Naive thymus-derived CD4-positive, alpha-beta T cell (primary cell): ENCODE measurements at regions not wholly inside any gene's neighbourhood (a gene's known extent, or its start where the extent isn't known, plus 50 kb on each side); places are given as distances from the start of the nearest gene placed in this dataset.

ENCODE experiments used
- ATAC-seq: fragments of 150-1000 bp; cut with Tn5 transposase; 2 replicates; pipeline ENCODE4 v1.10.0; 2021; ENCODE audit warnings: mild to moderate bottlenecking, moderate library complexity
- CTCF ChIA-PET: fragments of 350-600 bp; sonication (Branson Sonifier 250); formaldehyde crosslinking; loops from one replicate; lab custom pipeline; 2021; ENCODE audit warnings: antibody characterized with exemption; lab: Charles Lee
- POLR2A ChIA-PET: fragments of 350-600 bp; sonication (Branson Sonifier 250); formaldehyde crosslinking; loops from one replicate; lab custom pipeline; 2021; ENCODE audit warnings: antibody characterized with exemption, inconsistent platforms; lab: Charles Lee
- DNase-seq, 9 donors: peaks; one replicate each; pipeline versions ENCODE4 v3.0.0 to v3.0.0-alpha.2; 2020 to 2022; ENCODE audit warnings: mixed read lengths in 1 of 9
- H3K27ac ChIP-seq: one replicate; pipeline ENCODE4 v1.7.0; 2013; ENCODE audit warnings: mild to moderate bottlenecking, low read depth, low read length, moderate library complexity
- H3K27me3 ChIP-seq, 2 donors: one replicate each; pipeline ENCODE4 v1.7.0; 2013; ENCODE audit warnings: low read length in 2 of 2, mild to moderate bottlenecking in 2 of 2, moderate library complexity in 2 of 2; ENCODE audit not compliant: control insufficient read depth in 2 of 2, insufficient read depth in 2 of 2
- H3K36me3 ChIP-seq, 3 experiments: 1 replicate in 2 of 3; 2 replicates in 1 of 3; pipeline ENCODE4 v1.7.0; 2013; ENCODE audit warnings: low read length in 3 of 3, mild to moderate bottlenecking in 3 of 3, moderate library complexity in 1 of 3; ENCODE audit not compliant: insufficient read depth in 3 of 3, control insufficient read depth in 2 of 3
- H3K4me1 ChIP-seq, 2 donors: one replicate each; pipeline ENCODE4 v1.7.0; 2013; ENCODE audit warnings: low read length in 2 of 2, mild to moderate bottlenecking in 2 of 2, moderate library complexity in 1 of 2; ENCODE audit not compliant: control insufficient read depth in 2 of 2, insufficient read depth in 2 of 2
- H3K4me3 ChIP-seq: 2 replicates; pipeline ENCODE4 v1.7.0; 2013; ENCODE audit warnings: mild to moderate bottlenecking, low read length
- H3K9me3 ChIP-seq, 3 experiments: 1 replicate in 2 of 3; 2 replicates in 1 of 3; pipeline ENCODE4 v1.7.0; 2013; ENCODE audit warnings: low read length in 3 of 3; ENCODE audit not compliant: control insufficient read depth in 2 of 3
- H3K27ac Mint-ChIP-seq, 9 donors: one replicate each; pipeline ENCODE4 v1.8.0; 2020 to 2022; ENCODE audit warnings: mixed read lengths in 9 of 9, mild to moderate bottlenecking in 8 of 9, moderate library complexity in 5 of 9, inconsistent platforms in 2 of 9
- H3K27me3 Mint-ChIP-seq, 5 donors: one replicate each; pipeline ENCODE4 v1.8.0; 2021 to 2022; ENCODE audit warnings: mixed read lengths in 5 of 5, mild to moderate bottlenecking in 1 of 5
- H3K36me3 Mint-ChIP-seq, 5 donors: one replicate each; pipeline ENCODE4 v1.8.0; 2020 to 2022; ENCODE audit warnings: mixed read lengths in 5 of 5, mild to moderate bottlenecking in 3 of 5, inconsistent platforms in 1 of 5
- H3K4me1 Mint-ChIP-seq, 7 donors: one replicate each; pipeline ENCODE4 v1.8.0; 2020 to 2022; ENCODE audit warnings: mixed read lengths in 7 of 7, mild to moderate bottlenecking in 3 of 7, inconsistent platforms in 1 of 7
- H3K4me3 Mint-ChIP-seq, 10 donors: one replicate each; pipeline ENCODE4 v1.8.0; 2020 to 2022; ENCODE audit warnings: mild to moderate bottlenecking in 10 of 10, mixed read lengths in 10 of 10, moderate library complexity in 6 of 10, inconsistent platforms in 2 of 10
- H3K9me3 Mint-ChIP-seq, 11 donors: one replicate each; pipeline ENCODE4 v1.8.0; 2020 to 2022; ENCODE audit warnings: mixed read lengths in 11 of 11, mild to moderate bottlenecking in 4 of 11, inconsistent platforms in 1 of 11, moderate library complexity in 1 of 11
- intact Hi-C, 2 donors: fragments of 100-400 bp; cut with micrococcal nuclease; formaldehyde crosslinking; loops; one replicate each; pipeline ENCODE4 v1.15.1; 2023

GRCh38 chr6:4449409-4449808, 314.0 kb upstream of the ECI2 start:
- Mint-ChIP-seq H3K4me3 (no peak overlapping the region), H3K4me1 (no peaks in the 10 kb centered on the region), H3K36me3 (peaks cover 0 to 3% (median 0%) of the 10 kb centered on the region in 5 donors), H3K27me3 (peaks cover 0 to 43% (median 38%) of the 10 kb centered on the region in 5 donors), H3K9me3 (peaks cover 0 to 21% (median 8%) of the 10 kb centered on the region in 11 donors), H3K27ac (no peak overlapping the region)
- no peak overlapping the region for H3K27ac ChIP-seq
- ChIA-PET POLR2A (no interaction called here), CTCF (no interaction called here)
- H3K4me3 ChIP-seq: no peak overlapping the region
- H3K4me1 ChIP-seq: no peaks in the 10 kb centered on the region
- H3K36me3 ChIP-seq: no peaks in the 10 kb centered on the region
- H3K27me3 ChIP-seq: no peaks in the 10 kb centered on the region
- intact Hi-C loops: no loop called here
- DNase-seq: no peak
- H3K9me3 ChIP-seq: no peaks in the 10 kb centered on the region
- ATAC-seq: no peak

- intact Hi-C loops: no loop called here
- CTCF ChIA-PET: no interaction called here
- no peak overlapping the region for H3K4me3 ChIP-seq
- POLR2A ChIA-PET: no interaction called here
- DNase-seq: no peak
- Mint-ChIP-seq H3K4me1 (no peaks in the 10 kb centered on the region), H3K4me3 (no peak overlapping the region), H3K27me3 (peaks cover 0 to 37% (median 37%) of the 10 kb centered on the region in 5 donors), H3K36me3 (peaks cover 0 to 3% (median 0%) of the 10 kb centered on the region in 5 donors), H3K27ac (no peak overlapping the region), H3K9me3 (peaks cover 0 to 21% (median 8%) of the 10 kb centered on the region in 11 donors)
- no peaks in the 10 kb centered on the region for H3K4me1 ChIP-seq
- no peaks in the 10 kb centered on the region for H3K27me3 ChIP-seq
- no peaks in the 10 kb centered on the region for H3K36me3 ChIP-seq
- no peak overlapping the region for H3K27ac ChIP-seq
- no peaks in the 10 kb centered on the region for H3K9me3 ChIP-seq
- no peak for ATAC-seq
These were observed 313.5 kb upstream of the ECI2 start for GRCh38 chr6:4448841-4449240.

GRCh38 chr6:4447639-4448330, 312.4 kb upstream of the ECI2 start:
- H3K36me3 Mint-ChIP-seq: peaks cover 0 to 3% (median 0%) of the 10 kb centered on the region in 5 donors
- ATAC-seq (no peak), DNase-seq (no peak)
- peaks cover 0 to 33% (median 32%) of the 10 kb centered on the region in 5 donors for H3K27me3 Mint-ChIP-seq
- Histone ChIP-seq H3K36me3 (no peaks in the 10 kb centered on the region), H3K4me3 (no peak overlapping the region), H3K4me1 (no peaks in the 10 kb centered on the region), H3K27me3 (no peaks in the 10 kb centered on the region), H3K27ac (no peak overlapping the region), H3K9me3 (no peaks in the 10 kb centered on the region)
- H3K4me3 Mint-ChIP-seq: no peak overlapping the region
- no peaks in the 10 kb centered on the region for H3K4me1 Mint-ChIP-seq
- peaks cover 0 to 21% (median 8%) of the 10 kb centered on the region in 11 donors for H3K9me3 Mint-ChIP-seq
- CTCF ChIA-PET: no interaction called here
- POLR2A ChIA-PET: no interaction called here
- H3K27ac Mint-ChIP-seq: no peak overlapping the region
- intact Hi-C loops: no loop called here

DNA sequence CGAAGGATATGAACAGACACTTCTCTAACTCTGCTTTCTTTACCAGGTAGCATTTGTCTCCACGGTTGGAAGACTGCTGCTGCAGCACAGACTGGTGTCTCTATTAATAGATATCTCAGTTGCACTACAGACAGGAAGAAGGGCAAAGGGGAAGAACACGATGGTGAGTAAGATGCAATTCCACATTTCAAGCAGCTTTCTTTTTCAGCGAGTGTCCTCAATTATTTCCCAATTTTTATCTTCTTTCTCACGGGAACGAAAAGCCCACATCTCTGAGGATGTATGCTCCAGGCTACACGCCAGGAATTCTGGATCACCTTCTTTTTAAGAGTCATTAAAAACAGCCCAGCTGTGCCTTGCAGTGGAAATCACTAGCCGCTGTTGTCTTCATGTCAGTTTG, 311.6 kb upstream of the ECI2 start:
- Mint-ChIP-seq H3K4me1 (no peaks in the 10 kb centered on the region), H3K9me3 (peaks cover 0 to 14% (median 5%) of the 10 kb centered on the region in 11 donors), H3K27me3 (peaks cover 0 to 33% (median 30%) of the 10 kb centered on the region in 5 donors), H3K4me3 (no peak overlapping the region), H3K27ac (no peak overlapping the region), H3K36me3 (peaks cover 0 to 3% (median 0%) of the 10 kb centered on the region in 5 donors)
- Histone ChIP-seq H3K4me1 (no peaks in the 10 kb centered on the region), H3K9me3 (no peaks in the 10 kb centered on the region), H3K36me3 (no peaks in the 10 kb centered on the region), H3K4me3 (no peak overlapping the region), H3K27ac (no peak overlapping the region), H3K27me3 (no peaks in the 10 kb centered on the region)
- intact Hi-C loops: no loop called here
- no peak for DNase-seq
- POLR2A ChIA-PET: no interaction called here
- no peak for ATAC-seq
- CTCF ChIA-PET: no interaction called here

GRCh38 chr6:4441981-4442434, 306.6 kb upstream of the ECI2 start:
- no peak for ATAC-seq
- no peak overlapping the region for H3K27ac Mint-ChIP-seq
- POLR2A ChIA-PET: no interaction called here

GRCh38 chr6:4439159-4439558, 303.8 kb upstream of the ECI2 start:
- Histone ChIP-seq H3K4me3 (no peak overlapping the region), H3K27me3 (no peaks in the 10 kb centered on the region), H3K27ac (no peak overlapping the region), H3K9me3 (no peaks in the 10 kb centered on the region), H3K4me1 (no peaks in the 10 kb centered on the region), H3K36me3 (no peaks in the 10 kb centered on the region)
- H3K4me3 Mint-ChIP-seq: no peak overlapping the region
- ChIA-PET POLR2A (no interaction called here), CTCF (no interaction called here)
- H3K36me3 Mint-ChIP-seq: no peaks in the 10 kb centered on the region
- intact Hi-C loops: no loop called here
- H3K27ac Mint-ChIP-seq: no peak overlapping the region
- H3K9me3 Mint-ChIP-seq: peaks cover 0 to 5% (median 0%) of the 10 kb centered on the region in 11 donors
- no peak for DNase-seq
- H3K4me1 Mint-ChIP-seq: no peaks in the 10 kb centered on the region
- no peak for ATAC-seq
- H3K27me3 Mint-ChIP-seq: peaks cover 6 to 15% (median 7%) of the 10 kb centered on the region in 5 donors

More at GRCh38 chr6:4441981-4442434, 306.6 kb upstream of the ECI2 start:
- Histone ChIP-seq H3K4me1 (no peaks in the 10 kb centered on the region), H3K4me3 (no peak overlapping the region), H3K9me3 (no peaks in the 10 kb centered on the region), H3K27ac (no peak overlapping the region), H3K36me3 (no peaks in the 10 kb centered on the region), H3K27me3 (no peaks in the 10 kb centered on the region)
- DNase-seq: no peak
- H3K4me1 Mint-ChIP-seq: no peaks in the 10 kb centered on the region
- peaks cover 0 to 12% (median 5%) of the 10 kb centered on the region in 5 donors for H3K27me3 Mint-ChIP-seq
- CTCF ChIA-PET: interaction anchor here (0.7 kb wide), 1 partner anchor 205 kb away, joined by 3 read pairs; no protein-coding TSS in a partner anchor
- H3K36me3 Mint-ChIP-seq: no peaks in the 10 kb centered on the region
- no peak overlapping the region for H3K4me3 Mint-ChIP-seq
- H3K9me3 Mint-ChIP-seq: peaks cover 0 to 5% (median 0%) of the 10 kb centered on the region in 11 donors
- intact Hi-C loops: no loop called here

GRCh38 chr6:4437342-4437741, 302.0 kb upstream of the ECI2 start:
- Histone ChIP-seq H3K4me3 (no peak overlapping the region), H3K9me3 (no peaks in the 10 kb centered on the region), H3K4me1 (no peaks in the 10 kb centered on the region), H3K27me3 (no peaks in the 10 kb centered on the region), H3K27ac (no peak overlapping the region), H3K36me3 (no peaks in the 10 kb centered on the region)
- ChIA-PET POLR2A (no interaction called here), CTCF (no interaction called here)
- H3K27ac Mint-ChIP-seq: no peak overlapping the region
- H3K36me3 Mint-ChIP-seq: peaks cover 0 to 3% (median 0%) of the 10 kb centered on the region in 5 donors
- peaks cover 0 to 5% (median 0%) of the 10 kb centered on the region in 11 donors for H3K9me3 Mint-ChIP-seq
- peaks cover 0 to 4% (median 0%) of the 10 kb centered on the region in 7 donors for H3K4me1 Mint-ChIP-seq
- no peak for ATAC-seq
- intact Hi-C loops: no loop called here
- peaks cover 6 to 20% (median 16%) of the 10 kb centered on the region in 5 donors for H3K27me3 Mint-ChIP-seq
- H3K4me3 Mint-ChIP-seq: no peak overlapping the region
- DNase-seq: no peak
